ENCODE measurements at regions not wholly inside any gene's neighbourhood (a gene's known extent, or its start where the extent isn't known, plus 50 kb on each side); places are given as distances from the start of the nearest gene placed in this dataset.

DNA sequence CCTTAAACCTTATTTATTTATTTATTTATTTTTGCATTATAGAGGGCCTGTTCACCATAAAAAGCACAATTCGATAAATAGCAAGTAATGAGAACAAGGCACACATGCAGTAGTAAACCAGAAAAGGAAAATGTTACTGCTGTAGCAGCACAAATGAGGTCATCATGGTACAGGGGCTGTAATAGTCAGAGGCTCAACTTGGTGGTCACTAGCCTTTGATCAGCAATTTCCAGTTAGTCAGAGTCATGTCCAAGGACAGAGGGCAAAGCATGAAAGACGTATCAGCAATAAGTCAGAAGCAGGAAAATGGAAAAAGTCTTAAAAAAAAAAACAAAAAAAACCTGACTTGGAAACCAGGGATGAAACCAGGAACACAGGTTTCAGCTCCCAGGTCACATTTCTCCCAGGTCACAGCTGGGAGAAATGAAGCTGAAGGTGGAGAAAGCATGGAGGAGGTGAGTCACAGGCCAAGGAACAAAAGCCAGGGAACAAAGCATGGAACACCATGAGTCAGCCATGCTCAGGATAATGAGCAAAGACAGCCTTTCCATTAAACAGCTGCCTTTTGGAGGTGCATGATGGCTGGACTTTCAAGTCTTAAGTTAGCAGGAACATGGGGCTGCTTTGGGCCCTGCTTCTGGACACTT is 556.3 kb downstream of the LTN1 start:
- no peak overlapping the region for H3K4me3 ChIP-seq
- H3K9me3 ChIP-seq = no peaks in the 10 kb centered on the region
- intact Hi-C loops (cut with DNase I) = no loop called here
- DNase-seq (no peak), ATAC-seq (no peak)
- H3K4me1 ChIP-seq = no peaks in the 10 kb centered on the region
- no peaks in the 10 kb centered on the region for H3K27me3 ChIP-seq
- no peak overlapping the region for H3K27ac ChIP-seq
- TF ChIP-seq, protein P1, sequence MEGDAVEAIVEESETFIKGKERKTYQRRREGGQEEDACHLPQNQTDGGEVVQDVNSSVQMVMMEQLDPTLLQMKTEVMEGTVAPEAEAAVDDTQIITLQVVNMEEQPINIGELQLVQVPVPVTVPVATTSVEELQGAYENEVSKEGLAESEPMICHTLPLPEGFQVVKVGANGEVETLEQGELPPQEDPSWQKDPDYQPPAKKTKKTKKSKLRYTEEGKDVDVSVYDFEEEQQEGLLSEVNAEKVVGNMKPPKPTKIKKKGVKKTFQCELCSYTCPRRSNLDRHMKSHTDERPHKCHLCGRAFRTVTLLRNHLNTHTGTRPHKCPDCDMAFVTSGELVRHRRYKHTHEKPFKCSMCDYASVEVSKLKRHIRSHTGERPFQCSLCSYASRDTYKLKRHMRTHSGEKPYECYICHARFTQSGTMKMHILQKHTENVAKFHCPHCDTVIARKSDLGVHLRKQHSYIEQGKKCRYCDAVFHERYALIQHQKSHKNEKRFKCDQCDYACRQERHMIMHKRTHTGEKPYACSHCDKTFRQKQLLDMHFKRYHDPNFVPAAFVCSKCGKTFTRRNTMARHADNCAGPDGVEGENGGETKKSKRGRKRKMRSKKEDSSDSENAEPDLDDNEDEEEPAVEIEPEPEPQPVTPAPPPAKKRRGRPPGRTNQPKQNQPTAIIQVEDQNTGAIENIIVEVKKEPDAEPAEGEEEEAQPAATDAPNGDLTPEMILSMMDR (IDR thresholded peaks at IDR 0.05) = no peak
- H3K36me3 ChIP-seq = no peaks in the 10 kb centered on the region

DNA sequence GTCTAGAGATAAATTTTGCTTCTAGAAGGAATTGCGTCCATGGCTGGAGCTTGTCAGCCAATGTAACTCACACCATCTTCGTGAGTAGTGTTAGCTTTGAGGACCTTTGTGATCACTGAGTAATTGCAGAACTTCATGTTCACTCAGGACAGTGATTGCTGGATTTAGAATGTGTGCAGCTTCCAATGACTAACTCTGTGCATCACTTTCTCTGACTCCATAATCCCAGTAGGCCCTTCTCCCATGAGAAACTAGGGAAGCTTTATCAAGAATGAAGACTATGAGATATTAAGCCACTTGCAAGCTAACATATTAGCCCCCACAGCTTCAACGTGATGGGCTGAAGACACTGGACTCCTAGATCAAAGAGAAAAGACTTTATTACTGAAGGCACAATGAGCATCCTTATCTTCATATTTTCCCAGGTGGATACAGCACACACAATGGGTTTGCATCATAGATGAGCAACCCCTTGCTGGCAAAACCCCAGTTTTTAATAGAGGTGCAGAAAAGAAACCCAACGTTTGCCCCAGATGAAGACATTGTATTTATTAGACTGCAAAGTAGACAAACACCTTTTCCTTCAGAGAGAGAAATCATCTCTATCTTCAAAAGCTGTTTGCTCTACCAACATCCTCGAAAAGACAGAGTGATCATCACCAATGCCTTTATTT is 561.0 kb downstream of the LTN1 start:
- intact Hi-C loops (cut with DNase I) = no loop called here
- no peaks in the 10 kb centered on the region for H3K27me3 ChIP-seq
- DNase-seq = no peak

GRCh38 chr21:28431022-28431421 is 561.7 kb downstream of the LTN1 start:
- TF ChIP-seq, protein P1 (IDR thresholded peaks at IDR 0.05) = no peak

More for the DNA sequence above, 561.0 kb downstream of the LTN1 start:
- Histone ChIP-seq H3K36me3 (no peaks in the 10 kb centered on the region), H3K27ac (no peak overlapping the region), H3K9me3 (no peaks in the 10 kb centered on the region), H3K4me3 (no peak overlapping the region), H3K4me1 (no peaks in the 10 kb centered on the region)
- no peak for ATAC-seq
- TF ChIP-seq, protein P1 (IDR thresholded peaks at IDR 0.05) = no peak

GRCh38 chr21:28429161-28429560 is 563.5 kb downstream of the LTN1 start:
- ATAC-seq = no peak
- Histone ChIP-seq H3K27ac (no peak overlapping the region), H3K4me1 (no peaks in the 10 kb centered on the region), H3K36me3 (no peaks in the 10 kb centered on the region), H3K4me3 (no peak overlapping the region), H3K9me3 (no peaks in the 10 kb centered on the region), H3K27me3 (no peaks in the 10 kb centered on the region)
- intact Hi-C loops (cut with DNase I) = no loop called here
- peak in 1 of 4 donors; percentile 20 for DNase-seq
- TF ChIP-seq, protein P1 (IDR thresholded peaks at IDR 0.05) = no peak

More at GRCh38 chr21:28431022-28431421, 561.7 kb downstream of the LTN1 start:
- H3K4me3 ChIP-seq = no peak overlapping the region
- H3K36me3 ChIP-seq = no peaks in the 10 kb centered on the region
- no peaks in the 10 kb centered on the region for H3K4me1 ChIP-seq
- no peak overlapping the region for H3K27ac ChIP-seq
- no peaks in the 10 kb centered on the region for H3K27me3 ChIP-seq
- intact Hi-C loops (cut with DNase I) = no loop called here
- ATAC-seq (no peak), DNase-seq (no peak)
- H3K9me3 ChIP-seq = no peaks in the 10 kb centered on the region

DNA sequence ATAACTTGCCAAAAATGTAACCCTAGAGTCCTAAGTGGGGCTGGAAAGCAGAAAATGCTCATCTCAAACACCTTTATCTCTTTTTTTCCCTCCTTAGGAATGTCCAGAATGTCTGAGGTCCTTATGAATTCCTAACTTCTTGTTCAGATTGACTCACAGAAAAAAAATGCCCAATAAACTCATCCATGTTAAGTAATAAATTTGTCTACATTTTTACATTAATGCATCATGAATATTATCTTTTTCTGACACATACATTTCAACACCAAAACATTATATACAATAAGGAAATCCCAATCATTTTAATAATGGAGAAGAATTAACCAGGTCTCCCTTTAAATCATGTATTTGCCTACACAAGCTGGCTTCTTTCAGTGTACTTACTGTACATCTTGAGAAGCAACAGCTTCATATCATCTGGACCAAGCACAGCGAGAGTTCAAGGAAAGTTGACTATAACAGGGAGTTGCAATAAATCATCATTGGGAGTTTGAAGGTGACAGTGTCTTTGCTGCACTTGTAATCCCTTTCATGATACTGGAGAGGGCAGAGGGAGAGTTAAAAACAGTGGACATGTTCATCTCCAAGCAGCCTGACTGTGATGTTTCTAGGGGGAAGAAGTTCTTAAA is 565.2 kb downstream of the LTN1 start:
- TF ChIP-seq, protein P1 (IDR thresholded peaks at IDR 0.05) = no peak
- no peaks in the 10 kb centered on the region for H3K36me3 ChIP-seq
- intact Hi-C loops (cut with DNase I) = no loop called here
- no peak overlapping the region for H3K4me3 ChIP-seq
- no peaks in the 10 kb centered on the region for H3K9me3 ChIP-seq
- H3K4me1 ChIP-seq = no peaks in the 10 kb centered on the region
- no peaks in the 10 kb centered on the region for H3K27me3 ChIP-seq
- no peak overlapping the region for H3K27ac ChIP-seq
- ATAC-seq = no peak
- no peak for DNase-seq

All from left lung (tissue), 4 donors.